ENCODE measurements at regions not wholly inside any gene's neighbourhood (a gene's known extent, or its start where the extent isn't known, plus 50 kb on each side); places are given as distances from the start of the nearest gene placed in this dataset.
"Not testable (repeated sequence)": the region's sequence is repeated elsewhere in the genome, so short reads cannot be mapped to it uniquely, and the experiment has no call there.

- DNase-seq (ENCODE audit: low read depth in 2 of 2) = no peak
Observed at GRCh38 chr5:66348387-66349125, 204.5 kb downstream of the SREK1 start.

- no peak for DNase-seq (ENCODE audit: low read depth in 2 of 2)
Observed at GRCh38 chr5:66351813-66352212, 207.7 kb downstream of the SREK1 start.

- no peak for DNase-seq (ENCODE audit: low read depth in 2 of 2)
Observed at GRCh38 chr5:66353186-66353585, 209.1 kb downstream of the SREK1 start.

- no peak for DNase-seq (ENCODE audit: low read depth in 2 of 2)
Observed at GRCh38 chr5:66354422-66354821, 210.3 kb downstream of the SREK1 start.

GRCh38 chr5:66356011-66356565 is 212.0 kb downstream of the SREK1 start:
- no peak for DNase-seq (ENCODE audit: low read depth in 2 of 2)

- DNase-seq (ENCODE audit: low read depth in 2 of 2) = no peak
Observed at GRCh38 chr5:66358741-66359140, 214.6 kb downstream of the SREK1 start.

- DNase-seq (ENCODE audit: low read depth in 2 of 2) = no peak
Observed at GRCh38 chr5:66361070-66361469, 217.0 kb downstream of the SREK1 start.

GRCh38 chr5:66362046-66362445 is 217.9 kb downstream of the SREK1 start:
- DNase-seq (ENCODE audit: low read depth in 2 of 2) = no peak

- no peak for DNase-seq (ENCODE audit: low read depth in 2 of 2)
Observed at GRCh38 chr5:66362687-66363086, 218.6 kb downstream of the SREK1 start.

GRCh38 chr5:66363097-66363496 is 219.0 kb downstream of the SREK1 start:
- DNase-seq (ENCODE audit: low read depth in 2 of 2) = no peak

GRCh38 chr5:66364186-66364585 is 220.1 kb downstream of the SREK1 start:
- DNase-seq (ENCODE audit: low read depth in 2 of 2) = no peak

GRCh38 chr5:66365981-66366380 is 221.9 kb downstream of the SREK1 start:
- DNase-seq (ENCODE audit: low read depth in 2 of 2) = no peak

- DNase-seq (ENCODE audit: low read depth in 2 of 2) = no peak
Observed at GRCh38 chr5:66367814-66368541, 223.9 kb downstream of the SREK1 start.

GRCh38 chr5:66368811-66369210 is 224.7 kb downstream of the SREK1 start:
- DNase-seq (ENCODE audit: low read depth in 2 of 2) = no peak

- no peak for DNase-seq (ENCODE audit: low read depth in 2 of 2)
Observed at GRCh38 chr5:66377747-66378146, 218.4 kb upstream of the MAST4 start.

- DNase-seq (ENCODE audit: low read depth in 2 of 2) = no peak
Observed at GRCh38 chr5:66378407-66378806, 217.8 kb upstream of the MAST4 start.

GRCh38 chr5:66382152-66382551 is 214.0 kb upstream of the MAST4 start:
- DNase-seq (ENCODE audit: low read depth in 2 of 2) = no peak

- DNase-seq (ENCODE audit: low read depth in 2 of 2) = not testable (repeated sequence)
Observed at GRCh38 chr5:66405145-66405544, 191.0 kb upstream of the MAST4 start.

GRCh38 chr5:66406761-66407336 is 189.3 kb upstream of the MAST4 start:
- DNase-seq (ENCODE audit: low read depth in 2 of 2) = no peak

- DNase-seq (ENCODE audit: low read depth in 2 of 2) = no peak
Observed at GRCh38 chr5:66407765-66408164, 188.4 kb upstream of the MAST4 start.

GRCh38 chr5:66408576-66408975 is 187.6 kb upstream of the MAST4 start:
- DNase-seq (ENCODE audit: low read depth in 2 of 2) = no peak

GRCh38 chr5:66410122-66410521 is 186.1 kb upstream of the MAST4 start:
- DNase-seq (ENCODE audit: low read depth in 2 of 2) = no peak

All from dermis microvascular lymphatic vessel endothelial cell (primary cell).